ENCODE measurements at regions not wholly inside any gene's neighbourhood (a gene's known extent, or its start where the extent isn't known, plus 50 kb on each side); places are given as distances from the start of the nearest gene placed in this dataset.

DNA sequence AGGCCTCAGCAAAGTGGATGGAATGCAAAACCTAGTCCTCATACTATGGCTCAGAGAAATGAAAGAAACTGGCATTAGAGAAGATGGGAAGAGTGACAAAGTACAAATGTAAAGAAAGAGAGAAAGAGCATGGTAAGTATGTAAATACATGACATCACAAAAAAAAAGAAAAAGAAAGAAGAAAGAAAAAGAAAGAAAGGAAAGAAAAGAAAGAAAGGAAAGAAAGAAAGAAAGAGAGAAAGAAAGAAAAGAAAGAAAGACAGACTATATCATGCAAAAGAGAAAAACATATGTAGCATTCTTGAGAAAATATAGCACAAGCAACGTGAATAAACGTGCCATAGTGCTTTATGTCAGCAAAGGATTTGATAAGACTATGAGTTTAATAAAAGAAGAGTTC lies 76.1 kb upstream of the CACHD1 start:
- ATAC-seq (ENCODE audit: poor library complexity) (no peak), DNase-seq (no peak)
- Mint-ChIP-seq H3K36me3 (ENCODE audit: low read depth) (no peaks in the 10 kb centered on the region), H3K4me3 (no peak overlapping the region), H3K9me3 (no peaks in the 10 kb centered on the region), H3K27ac (no peak overlapping the region), H3K4me1 (ENCODE audit: low read depth) (no peaks in the 10 kb centered on the region), H3K27me3 (peaks cover 30% of the 10 kb centered on the region)
- TF ChIP-seq CTCF (IDR thresholded peaks at IDR 0.05), result no peak
- no peak overlapping the region for H3K4me3 ChIP-seq (ENCODE audit: low read length)
- no peaks in the 10 kb centered on the region for H3K27me3 ChIP-seq (ENCODE audit: control insufficient read depth in 1 of 2, insufficient read depth in 2 of 2, low read length in 2 of 2)
- no peaks in the 10 kb centered on the region for H3K36me3 ChIP-seq (ENCODE audit: insufficient read depth, low read length)
- no peaks in the 10 kb centered on the region for H3K4me1 ChIP-seq (ENCODE audit: insufficient read depth, low read length)
- ChIA-PET POLR2A (no interaction called here), CTCF (interaction anchor here (0.6 kb wide), 1 partner anchor 445 kb away, joined by 3 read pairs; no protein-coding TSS in a partner anchor)
- H3K27ac ChIP-seq (ENCODE audit: low read depth in 1 of 2, low read length in 2 of 2), result no peak overlapping the region
- intact Hi-C loops (cut with DNase I, micrococcal nuclease), result no loop called here
- peaks cover 0 to 4% of the 10 kb centered on the region in 2 experiments for H3K9me3 ChIP-seq (ENCODE audit: control insufficient read depth in 1 of 2, insufficient read depth in 1 of 2, low read length in 2 of 2)

DNA sequence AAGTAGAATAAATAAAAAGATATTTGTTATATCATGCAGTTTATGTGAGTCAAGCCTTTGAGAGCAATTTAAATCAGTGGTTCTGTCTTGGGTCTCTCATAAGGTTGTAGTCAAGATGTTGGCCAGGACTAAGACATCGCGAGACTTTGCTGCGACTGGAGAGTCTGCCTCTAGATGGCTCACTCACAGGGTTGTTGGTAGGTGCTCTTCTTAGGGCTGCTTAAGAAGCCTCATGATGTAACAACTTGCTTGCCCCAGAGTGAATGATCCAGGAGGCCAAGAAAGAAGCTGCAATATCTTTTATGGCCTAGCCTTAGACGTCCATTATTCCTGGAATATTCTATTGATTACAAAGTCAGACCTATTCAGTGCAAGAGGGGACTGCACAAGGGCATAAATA lies 73.1 kb upstream of the CACHD1 start:
- Mint-ChIP-seq H3K4me3 (no peak overlapping the region), H3K36me3 (ENCODE audit: low read depth) (no peaks in the 10 kb centered on the region), H3K27ac (no peak overlapping the region), H3K4me1 (ENCODE audit: low read depth) (no peaks in the 10 kb centered on the region), H3K9me3 (no peaks in the 10 kb centered on the region), H3K27me3 (peaks cover 14% of the 10 kb centered on the region)
- Histone ChIP-seq H3K27me3 (ENCODE audit: control insufficient read depth in 1 of 2, insufficient read depth in 2 of 2, low read length in 2 of 2) (no peaks in the 10 kb centered on the region), H3K4me3 (ENCODE audit: low read length) (no peak overlapping the region), H3K36me3 (ENCODE audit: insufficient read depth, low read length) (no peaks in the 10 kb centered on the region), H3K27ac (ENCODE audit: low read depth in 1 of 2, low read length in 2 of 2) (no peak overlapping the region), H3K9me3 (ENCODE audit: control insufficient read depth in 1 of 2, insufficient read depth in 1 of 2, low read length in 2 of 2) (no peaks in the 10 kb centered on the region), H3K4me1 (ENCODE audit: insufficient read depth, low read length) (no peaks in the 10 kb centered on the region)
- ChIA-PET POLR2A (no interaction called here), CTCF (no interaction called here)
- DNase-seq, result peak in 1 of 14 experiments; percentile 3
- TF ChIP-seq CTCF (IDR thresholded peaks at IDR 0.05), result no peak
- intact Hi-C loops (cut with DNase I, micrococcal nuclease), result no loop called here
- ATAC-seq (ENCODE audit: poor library complexity), result no peak

DNA sequence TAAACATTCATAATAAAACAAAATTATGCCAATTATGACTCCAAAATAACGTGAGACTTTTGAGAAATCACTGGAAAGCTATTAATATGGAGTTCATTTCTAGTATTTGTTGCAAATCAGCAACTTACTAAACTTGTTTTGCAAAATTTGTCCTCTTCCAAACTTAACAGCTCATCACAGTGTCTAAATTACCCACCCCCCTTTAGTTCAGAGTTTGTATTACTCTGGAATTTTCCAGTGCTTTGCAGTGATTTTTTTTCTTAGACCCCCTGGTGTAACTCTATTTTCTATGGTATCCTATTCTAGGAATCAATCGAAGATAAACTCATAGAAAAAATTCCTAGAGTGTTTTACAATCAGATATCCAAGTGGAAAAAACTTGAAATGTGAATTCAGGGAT lies 72.4 kb upstream of the CACHD1 start:
- Histone ChIP-seq H3K36me3 (ENCODE audit: insufficient read depth, low read length) (no peaks in the 10 kb centered on the region), H3K9me3 (ENCODE audit: control insufficient read depth in 1 of 2, insufficient read depth in 1 of 2, low read length in 2 of 2) (no peaks in the 10 kb centered on the region), H3K27ac (ENCODE audit: low read depth in 1 of 2, low read length in 2 of 2) (no peak overlapping the region), H3K27me3 (ENCODE audit: control insufficient read depth in 1 of 2, insufficient read depth in 2 of 2, low read length in 2 of 2) (no peaks in the 10 kb centered on the region), H3K4me3 (ENCODE audit: low read length) (no peak overlapping the region), H3K4me1 (ENCODE audit: insufficient read depth, low read length) (no peaks in the 10 kb centered on the region)
- intact Hi-C loops (cut with DNase I, micrococcal nuclease), result no loop called here
- Mint-ChIP-seq H3K36me3 (ENCODE audit: low read depth) (no peaks in the 10 kb centered on the region), H3K27me3 (peaks cover 12% of the 10 kb centered on the region), H3K9me3 (no peaks in the 10 kb centered on the region), H3K27ac (no peak overlapping the region), H3K4me3 (no peak overlapping the region), H3K4me1 (ENCODE audit: low read depth) (no peaks in the 10 kb centered on the region)
- ChIA-PET POLR2A (no interaction called here), CTCF (no interaction called here)
- no peak for TF ChIP-seq CTCF (IDR thresholded peaks at IDR 0.05)
- no peak for ATAC-seq (ENCODE audit: poor library complexity)
- no peak for DNase-seq
